ENCODE measurements at regions not wholly inside any gene's neighbourhood (a gene's known extent, or its start where the extent isn't known, plus 50 kb on each side); places are given as distances from the start of the nearest gene placed in this dataset.

GRCh38 chr3:117277816-117278215 is 568.2 kb downstream of the TUSC7 start:
- H3K4me1 Mint-ChIP-seq, result no peaks in the 10 kb centered on the region
- POLR2A ChIA-PET, result no interaction called here
- peaks cover 3% of the 10 kb centered on the region for H3K9me3 Mint-ChIP-seq
- H3K27me3 Mint-ChIP-seq, result no peaks in the 10 kb centered on the region
- no peaks in the 10 kb centered on the region for H3K36me3 Mint-ChIP-seq
- no peak for ATAC-seq (ENCODE audit: low read depth)
- H3K27ac Mint-ChIP-seq, result no peak overlapping the region
- DNase-seq, result no peak
- no peak overlapping the region for H3K4me3 Mint-ChIP-seq

GRCh38 chr3:117278424-117279190 is 569.0 kb downstream of the TUSC7 start:
- POLR2A ChIA-PET, result no interaction called here
- H3K4me3 Mint-ChIP-seq, result no peak overlapping the region
- no peak overlapping the region for H3K27ac Mint-ChIP-seq
- no peaks in the 10 kb centered on the region for H3K27me3 Mint-ChIP-seq
- H3K4me1 Mint-ChIP-seq, result no peaks in the 10 kb centered on the region
- no peak for ATAC-seq (ENCODE audit: low read depth)
- H3K36me3 Mint-ChIP-seq, result no peaks in the 10 kb centered on the region
- peaks cover 3% of the 10 kb centered on the region for H3K9me3 Mint-ChIP-seq
- DNase-seq, result no peak

GRCh38 chr3:117281371-117281770 is 571.8 kb downstream of the TUSC7 start:
- ATAC-seq (ENCODE audit: low read depth) (no peak), DNase-seq (no peak)
- no peaks in the 10 kb centered on the region for H3K27me3 Mint-ChIP-seq
- H3K36me3 Mint-ChIP-seq, result no peaks in the 10 kb centered on the region
- H3K9me3 Mint-ChIP-seq, result peaks cover 3% of the 10 kb centered on the region
- POLR2A ChIA-PET, result no interaction called here
- H3K27ac Mint-ChIP-seq, result no peak overlapping the region
- H3K4me1 Mint-ChIP-seq, result no peaks in the 10 kb centered on the region
- no peak overlapping the region for H3K4me3 Mint-ChIP-seq

- Mint-ChIP-seq H3K27ac (no peak overlapping the region), H3K4me3 (no peak overlapping the region)
- POLR2A ChIA-PET, result no interaction called here
Measured at GRCh38 chr3:117282566-117282965, 573.0 kb downstream of the TUSC7 start.

GRCh38 chr3:117285737-117286136 is 576.2 kb downstream of the TUSC7 start:
- Mint-ChIP-seq H3K36me3 (no peaks in the 10 kb centered on the region), H3K27me3 (no peaks in the 10 kb centered on the region), H3K27ac (no peak overlapping the region), H3K4me3 (no peak overlapping the region), H3K4me1 (no peaks in the 10 kb centered on the region), H3K9me3 (peaks cover 3% of the 10 kb centered on the region)
- POLR2A ChIA-PET, result no interaction called here
- no peak for ATAC-seq (ENCODE audit: low read depth)
- no peak for DNase-seq

More at GRCh38 chr3:117282566-117282965, 573.0 kb downstream of the TUSC7 start:
- no peaks in the 10 kb centered on the region for H3K27me3 Mint-ChIP-seq
- peaks cover 3% of the 10 kb centered on the region for H3K9me3 Mint-ChIP-seq
- ATAC-seq (ENCODE audit: low read depth), result no peak
- no peaks in the 10 kb centered on the region for H3K36me3 Mint-ChIP-seq
- no peaks in the 10 kb centered on the region for H3K4me1 Mint-ChIP-seq
- no peak for DNase-seq

- no peaks in the 10 kb centered on the region for H3K36me3 Mint-ChIP-seq
- H3K27me3 Mint-ChIP-seq, result no peaks in the 10 kb centered on the region
- peaks cover 3% of the 10 kb centered on the region for H3K9me3 Mint-ChIP-seq
- DNase-seq (no peak), ATAC-seq (ENCODE audit: low read depth) (no peak)
- no peaks in the 10 kb centered on the region for H3K4me1 Mint-ChIP-seq
- no peak overlapping the region for H3K4me3 Mint-ChIP-seq
- H3K27ac Mint-ChIP-seq, result no peak overlapping the region
- POLR2A ChIA-PET, result no interaction called here
Measured at GRCh38 chr3:117286488-117286887, 576.9 kb downstream of the TUSC7 start.

GRCh38 chr3:117287602-117288001 is 578.0 kb downstream of the TUSC7 start:
- Mint-ChIP-seq H3K27me3 (no peaks in the 10 kb centered on the region), H3K9me3 (peaks cover under 1% of the 10 kb centered on the region), H3K4me1 (no peaks in the 10 kb centered on the region), H3K27ac (no peak overlapping the region), H3K36me3 (no peaks in the 10 kb centered on the region), H3K4me3 (no peak overlapping the region)
- ATAC-seq (ENCODE audit: low read depth) (no peak), DNase-seq (no peak)
- POLR2A ChIA-PET, result no interaction called here

GRCh38 chr3:117291476-117291875 is 581.9 kb downstream of the TUSC7 start:
- Mint-ChIP-seq H3K9me3 (no peaks in the 10 kb centered on the region), H3K27ac (no peak overlapping the region), H3K4me3 (no peak overlapping the region), H3K4me1 (no peaks in the 10 kb centered on the region), H3K36me3 (no peaks in the 10 kb centered on the region), H3K27me3 (no peaks in the 10 kb centered on the region)
- DNase-seq (no peak), ATAC-seq (ENCODE audit: low read depth) (no peak)
- POLR2A ChIA-PET, result no interaction called here

GRCh38 chr3:117297065-117297464 is 587.5 kb downstream of the TUSC7 start:
- ATAC-seq (ENCODE audit: low read depth) (no peak), DNase-seq (no peak)
- Mint-ChIP-seq H3K4me1 (no peaks in the 10 kb centered on the region), H3K4me3 (no peak overlapping the region), H3K27me3 (no peaks in the 10 kb centered on the region), H3K27ac (no peak overlapping the region), H3K9me3 (no peaks in the 10 kb centered on the region), H3K36me3 (no peaks in the 10 kb centered on the region)
- POLR2A ChIA-PET, result no interaction called here

- no peaks in the 10 kb centered on the region for H3K4me1 Mint-ChIP-seq
- H3K9me3 Mint-ChIP-seq, result no peaks in the 10 kb centered on the region
- H3K36me3 Mint-ChIP-seq, result no peaks in the 10 kb centered on the region
- no peaks in the 10 kb centered on the region for H3K27me3 Mint-ChIP-seq
- DNase-seq (no peak), ATAC-seq (ENCODE audit: low read depth) (no peak)
- no peak overlapping the region for H3K4me3 Mint-ChIP-seq
- POLR2A ChIA-PET, result no interaction called here
- no peak overlapping the region for H3K27ac Mint-ChIP-seq
Measured at GRCh38 chr3:117297541-117297940, 588.0 kb downstream of the TUSC7 start.

- Mint-ChIP-seq H3K9me3 (no peaks in the 10 kb centered on the region), H3K36me3 (no peaks in the 10 kb centered on the region), H3K4me1 (no peaks in the 10 kb centered on the region), H3K4me3 (no peak overlapping the region), H3K27me3 (no peaks in the 10 kb centered on the region), H3K27ac (no peak overlapping the region)
- POLR2A ChIA-PET, result no interaction called here
- no peak for DNase-seq
- ATAC-seq (ENCODE audit: low read depth), result no peak
Measured at GRCh38 chr3:117298273-117298672, 588.7 kb downstream of the TUSC7 start.

GRCh38 chr3:117302428-117302827 is 592.8 kb downstream of the TUSC7 start:
- no peaks in the 10 kb centered on the region for H3K27me3 Mint-ChIP-seq
- H3K4me1 Mint-ChIP-seq, result no peaks in the 10 kb centered on the region
- no peak overlapping the region for H3K4me3 Mint-ChIP-seq
- DNase-seq, result no peak
- H3K9me3 Mint-ChIP-seq, result no peaks in the 10 kb centered on the region
- no peak overlapping the region for H3K27ac Mint-ChIP-seq
- H3K36me3 Mint-ChIP-seq, result no peaks in the 10 kb centered on the region
- no peak for ATAC-seq (ENCODE audit: low read depth)
- POLR2A ChIA-PET, result no interaction called here

- Mint-ChIP-seq H3K9me3 (peaks cover 3% of the 10 kb centered on the region), H3K27me3 (no peaks in the 10 kb centered on the region), H3K27ac (no peak overlapping the region), H3K4me1 (no peaks in the 10 kb centered on the region), H3K4me3 (no peak overlapping the region), H3K36me3 (no peaks in the 10 kb centered on the region)
- ATAC-seq (ENCODE audit: low read depth), result no peak
- POLR2A ChIA-PET, result no interaction called here
- DNase-seq, result no peak
Measured at GRCh38 chr3:117303443-117303842, 593.9 kb downstream of the TUSC7 start.

- Mint-ChIP-seq H3K27ac (no peak overlapping the region), H3K27me3 (no peaks in the 10 kb centered on the region), H3K9me3 (peaks cover 3% of the 10 kb centered on the region), H3K36me3 (no peaks in the 10 kb centered on the region), H3K4me1 (no peaks in the 10 kb centered on the region), H3K4me3 (no peak overlapping the region)
- POLR2A ChIA-PET, result no interaction called here
- DNase-seq (no peak), ATAC-seq (ENCODE audit: low read depth) (no peak)
Measured at GRCh38 chr3:117304681-117305080, 595.1 kb downstream of the TUSC7 start.

- ATAC-seq (ENCODE audit: low read depth), result no peak
- Mint-ChIP-seq H3K27me3 (no peaks in the 10 kb centered on the region), H3K36me3 (no peaks in the 10 kb centered on the region), H3K4me1 (no peaks in the 10 kb centered on the region), H3K27ac (no peak overlapping the region), H3K9me3 (peaks cover 3% of the 10 kb centered on the region), H3K4me3 (no peak overlapping the region)
- DNase-seq, result no peak
- POLR2A ChIA-PET, result no interaction called here
Measured at GRCh38 chr3:117305681-117306080, 596.1 kb downstream of the TUSC7 start.
